Panc1 (cell line): ENCODE measurements at regions not wholly inside any gene's neighbourhood (a gene's known extent, or its start where the extent isn't known, plus 50 kb on each side); places are given as distances from the start of the nearest gene placed in this dataset.

Experiments
- CTCF ChIP-seq: fragments of 450-650 bp; IDR thresholded peaks from 2 replicates; pipeline ENCODE4 v1.5.1; 2017; ENCODE audit warnings: mild to moderate bottlenecking
- POLR2AphosphoS5 ChIP-seq: IDR thresholded peaks from 2 replicates; pipeline ENCODE4 v1.6.1; 2012; ENCODE audit warnings: mild to moderate bottlenecking, low read depth, low read length, moderate library complexity

- TF ChIP-seq CTCF (no peak), POLR2AphosphoS5 (no peak)
These were observed 227.6 kb downstream of the MN1 start for GRCh38 chr22:27574002-27574366.
